Stimulated activated CD4-positive, alpha-beta T cell treated with anti-CD3 and anti-CD28 coated beads, Interleukin-2, amount 100 ng/mL, for 4 hours (primary cell): ENCODE measurements at regions not wholly inside any gene's neighbourhood (a gene's known extent, or its start where the extent isn't known, plus 50 kb on each side); places are given as distances from the start of the nearest gene placed in this dataset.
A peak's percentile ranks its signal among the peaks of the same experiment; 100 is the strongest.
"Not testable (repeated sequence)": the region's sequence is repeated elsewhere in the genome, so short reads cannot be mapped to it uniquely, and the experiment has no call there.

Source experiments
- DNase-seq: peaks from one replicate; pipeline ENCODE4 v3.0.0-alpha.2; 2020; ENCODE audit warnings: low read depth

DNA sequence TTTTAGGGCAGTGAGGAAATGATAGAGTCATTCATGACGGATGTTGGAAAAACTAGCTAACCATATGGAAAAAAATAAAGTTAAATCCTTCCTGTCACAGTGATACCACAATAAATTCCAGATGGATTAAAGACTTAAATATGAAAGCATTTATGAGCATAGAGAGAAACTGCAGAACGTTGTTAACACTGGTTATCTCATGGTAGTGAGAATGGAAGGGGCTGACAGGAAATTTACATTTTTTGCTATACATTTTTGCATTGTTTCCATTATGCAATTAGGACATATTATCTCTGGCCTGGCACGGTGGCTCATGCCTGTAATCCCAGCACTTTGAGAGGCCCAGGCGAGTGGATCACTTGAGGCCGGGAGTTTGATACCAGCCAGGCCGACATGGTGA is 130.5 kb upstream of the VOPP1 start:
- not testable (repeated sequence) for DNase-seq

DNA sequence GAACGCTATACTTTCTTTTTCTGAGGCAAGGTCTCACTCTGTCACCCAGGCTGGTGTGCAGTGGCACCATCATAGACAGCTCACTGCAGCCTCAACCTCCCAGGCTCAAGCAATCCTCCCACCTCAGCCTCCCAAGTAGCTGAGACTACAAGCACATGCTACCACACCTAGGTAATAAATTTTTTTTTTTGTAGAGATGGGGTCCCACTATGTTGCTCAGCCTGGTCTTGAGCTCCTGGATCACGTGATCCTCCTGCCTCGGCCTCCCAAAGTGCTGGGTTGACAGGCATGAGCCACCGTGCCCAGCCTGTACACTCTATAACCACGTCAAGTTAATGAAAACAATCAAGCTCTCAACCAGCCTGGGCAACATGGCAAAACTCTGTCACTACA is 127.1 kb upstream of the VOPP1 start:
- not testable (repeated sequence) for DNase-seq

DNA sequence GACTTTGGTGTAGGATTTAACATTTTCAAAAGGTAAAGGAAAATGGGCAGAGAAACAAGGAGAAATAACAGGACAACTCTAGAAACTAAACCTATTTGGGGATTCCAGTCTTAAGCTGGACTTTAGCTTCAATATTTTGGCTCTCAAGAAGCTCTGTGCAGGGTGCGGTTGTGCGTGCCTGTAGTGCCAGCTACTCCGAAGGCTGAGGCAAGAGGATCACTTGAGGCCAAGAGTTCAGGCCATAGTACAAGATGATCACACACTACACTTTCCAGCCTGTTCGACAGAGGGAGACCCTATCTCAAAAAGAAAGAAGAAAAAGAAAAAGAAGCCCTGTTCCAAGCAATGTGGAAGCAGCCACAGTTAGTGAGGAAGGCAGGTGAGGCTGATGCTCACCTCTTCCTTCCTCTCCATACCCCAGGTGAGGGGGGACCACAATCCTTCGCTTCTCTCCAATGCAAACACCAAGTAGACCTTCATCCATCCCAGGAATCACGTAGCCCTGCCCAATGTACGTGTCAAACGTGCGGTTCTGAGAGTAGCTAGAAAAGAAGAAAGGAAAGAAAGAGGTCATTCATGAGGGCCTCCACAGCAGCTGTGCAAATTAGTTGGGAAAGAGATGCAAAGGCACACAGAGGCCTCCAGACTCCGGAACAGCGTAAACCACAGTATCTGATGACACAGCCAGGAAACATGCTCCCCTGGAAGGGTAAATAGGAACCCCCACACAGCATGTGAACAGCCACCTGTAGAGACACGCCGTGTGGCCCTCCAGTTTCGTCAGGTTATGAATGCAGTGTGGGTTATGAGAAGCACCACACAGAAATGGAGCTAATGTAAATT is 126.5 kb upstream of the VOPP1 start:
- DNase-seq = not testable (repeated sequence)

DNA sequence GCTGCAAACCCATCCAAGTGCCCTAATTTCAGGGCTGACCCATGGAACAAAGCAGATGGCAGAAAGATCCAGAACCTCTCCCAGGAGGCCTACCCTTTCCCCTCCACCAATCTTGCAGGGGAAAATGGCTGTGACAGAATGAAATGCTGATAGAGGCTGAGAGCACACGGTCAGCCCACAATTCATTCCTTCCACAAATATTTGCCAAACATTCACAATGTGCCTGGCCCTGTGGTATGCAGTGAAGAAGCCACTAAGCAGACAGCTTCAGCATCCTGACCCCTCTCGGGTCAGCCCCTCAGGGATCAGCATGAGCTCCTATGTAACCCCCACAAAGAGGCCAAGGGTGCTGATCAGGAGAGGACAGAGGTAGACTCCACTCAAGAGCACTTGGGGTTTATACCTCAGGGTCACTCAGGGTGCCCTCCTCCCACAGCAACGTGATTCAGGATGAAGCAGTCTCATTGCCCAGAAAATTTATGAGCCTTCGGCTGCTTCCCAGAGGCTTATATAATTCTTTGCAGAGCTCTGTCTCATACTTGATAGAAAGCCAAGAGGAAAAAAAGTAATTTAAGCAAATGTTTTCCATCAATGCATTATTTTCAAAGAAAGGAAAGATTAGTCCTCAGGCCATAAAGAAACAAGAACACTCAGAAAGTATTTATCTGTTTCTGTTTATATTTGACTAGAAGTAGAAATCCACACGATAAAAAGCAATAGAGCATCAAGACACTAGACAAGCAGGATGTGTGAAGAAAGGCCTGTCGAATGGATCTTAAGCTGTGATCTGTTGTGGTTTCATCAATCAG is 123.8 kb upstream of the VOPP1 start:
- not testable (repeated sequence) for DNase-seq

DNA sequence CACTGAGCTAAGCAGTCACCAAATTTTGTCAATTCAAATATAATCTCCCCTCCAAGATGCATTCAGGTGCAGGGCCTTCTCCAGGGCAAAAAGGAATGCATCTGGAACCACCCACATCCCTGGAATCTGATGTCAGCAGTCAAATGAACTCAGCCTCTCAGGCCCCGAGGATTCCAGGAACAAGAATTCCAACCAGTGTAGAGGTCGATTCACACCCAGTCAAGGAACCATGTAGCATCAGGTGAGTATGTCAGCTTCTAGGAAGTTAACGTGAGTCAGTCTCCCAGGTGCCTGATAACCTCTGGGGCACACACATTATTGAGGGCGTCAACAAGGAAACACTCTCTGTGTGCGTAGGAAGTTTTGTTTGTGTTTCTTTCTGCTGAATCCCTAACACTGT is 122.2 kb upstream of the VOPP1 start:
- DNase-seq = not testable (repeated sequence)

DNA sequence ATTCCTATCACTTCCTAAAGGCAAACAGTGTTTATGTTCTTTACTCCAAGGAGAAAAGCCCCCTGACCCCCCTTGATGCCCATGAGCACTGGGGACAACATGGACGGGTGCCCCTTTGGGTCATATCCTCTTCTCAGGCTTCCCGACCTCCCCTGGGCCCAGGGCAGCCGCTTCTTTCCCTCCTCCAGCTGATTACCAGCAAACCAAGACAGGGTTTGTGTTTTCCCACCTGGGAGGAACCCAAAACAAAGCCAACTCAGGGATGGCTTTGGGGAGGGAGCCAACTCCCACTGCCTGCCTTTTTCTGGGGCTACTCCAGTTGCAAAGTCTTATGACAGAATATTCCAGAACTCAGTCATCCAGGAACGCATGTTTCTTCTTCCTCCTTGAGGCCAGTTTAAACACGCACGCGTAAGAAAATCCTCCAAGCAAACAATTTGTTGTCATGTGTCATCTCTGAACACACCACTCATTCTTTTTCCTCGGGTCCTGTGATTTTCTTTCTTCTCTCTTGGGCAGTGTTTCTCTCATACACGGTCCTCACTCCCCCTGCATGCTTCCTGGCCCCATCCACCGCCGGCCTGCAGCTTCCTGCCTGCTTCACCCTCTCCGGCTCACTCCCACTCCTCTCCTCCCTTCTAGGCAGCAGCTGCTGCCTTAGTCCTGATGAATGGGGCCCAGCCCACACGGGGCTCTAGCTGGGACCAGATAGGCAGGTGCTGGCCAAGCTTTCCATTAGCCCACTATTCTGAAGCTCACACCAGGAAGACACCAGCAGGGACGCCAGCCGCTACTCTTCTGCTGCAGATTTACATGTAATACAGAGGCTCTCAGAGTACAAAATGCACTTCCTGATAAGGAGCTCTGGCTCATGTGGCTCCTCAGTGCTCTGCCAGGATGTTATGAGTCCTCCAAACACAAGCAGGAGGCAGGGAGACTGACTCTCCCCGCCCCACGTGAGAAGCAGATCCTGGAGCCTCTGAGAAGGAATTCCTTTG is 116.7 kb upstream of the VOPP1 start:
- DNase-seq = not testable (repeated sequence)

DNA sequence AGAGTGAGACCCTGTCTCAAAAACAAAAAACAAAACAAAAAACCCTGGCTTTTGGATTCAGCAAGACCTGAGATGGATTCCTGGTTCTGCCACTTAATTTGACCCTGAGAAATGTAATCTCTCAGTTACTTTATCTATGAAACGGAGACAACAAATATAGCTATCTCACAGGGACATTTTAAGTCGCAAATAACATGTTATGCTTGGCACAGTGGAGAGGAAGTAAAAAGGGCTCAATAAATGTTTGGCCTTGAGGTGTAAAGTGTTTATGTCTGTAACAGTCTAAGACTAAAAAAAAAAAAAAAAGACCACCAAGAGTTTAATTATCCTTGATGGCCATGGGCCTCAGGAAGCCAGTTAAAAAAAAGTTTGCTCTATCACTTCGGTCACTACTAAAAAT is 116.0 kb upstream of the VOPP1 start:
- DNase-seq = not testable (repeated sequence)

DNA sequence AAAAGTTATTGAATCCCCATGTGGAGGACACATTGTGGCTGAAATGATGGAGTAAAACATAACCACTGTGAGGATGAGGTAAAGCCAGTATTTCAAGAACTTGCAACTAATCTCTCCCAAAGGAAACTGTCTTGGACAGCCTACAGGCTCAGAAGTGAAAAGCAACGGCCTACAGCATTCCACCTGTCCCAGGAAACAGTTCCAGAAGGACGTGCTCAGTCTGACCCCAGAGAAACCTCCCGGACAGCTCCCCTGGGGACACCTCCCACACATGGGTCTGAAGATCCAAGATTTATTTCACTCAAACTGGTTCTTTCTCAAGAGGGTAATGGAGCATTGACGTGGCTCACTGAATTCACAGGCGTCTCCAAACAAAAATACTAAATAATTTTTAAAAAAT is 115.0 kb upstream of the VOPP1 start:
- DNase-seq = not testable (repeated sequence)

DNA sequence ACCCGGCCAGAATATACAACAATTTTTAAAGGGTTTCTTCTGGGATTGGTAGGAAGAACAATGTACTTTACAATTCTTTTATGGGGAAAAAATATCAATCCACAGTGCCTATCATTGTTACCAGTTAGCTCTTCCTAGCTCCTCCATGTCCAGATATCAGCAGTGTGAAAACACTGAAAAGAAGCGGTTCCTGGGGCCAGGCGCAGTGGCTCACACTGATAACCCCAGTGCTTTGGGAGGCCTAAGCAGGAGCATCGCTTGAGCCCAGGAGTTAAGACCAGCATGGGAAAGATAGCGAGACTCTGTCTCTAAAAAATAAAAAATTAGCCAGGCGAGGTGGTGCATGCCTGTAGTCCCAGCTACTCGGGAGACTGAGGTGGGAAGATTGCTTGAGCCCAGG is 114.5 kb upstream of the VOPP1 start:
- not testable (repeated sequence) for DNase-seq

DNA sequence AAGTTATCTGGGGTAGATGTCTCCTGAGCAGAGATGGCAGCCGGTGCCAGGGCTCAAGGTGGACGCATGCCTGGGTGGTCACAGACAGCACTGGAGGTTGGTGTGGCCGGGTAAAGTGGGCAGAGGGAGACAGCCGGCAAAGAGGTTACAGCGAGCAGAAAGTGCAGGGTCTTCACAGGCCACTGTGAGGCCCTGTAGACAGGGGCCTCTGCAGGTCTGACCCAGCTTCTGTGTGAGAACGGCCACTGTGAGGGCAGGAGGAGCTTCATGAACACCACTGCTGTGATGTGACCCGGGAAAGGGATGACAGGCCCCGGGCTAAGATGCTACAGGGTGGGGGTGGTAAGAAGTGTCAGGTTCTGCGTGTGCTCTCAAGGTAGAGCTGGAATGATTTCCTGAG is 111.2 kb upstream of the VOPP1 start:
- DNase-seq = not testable (repeated sequence)

DNA sequence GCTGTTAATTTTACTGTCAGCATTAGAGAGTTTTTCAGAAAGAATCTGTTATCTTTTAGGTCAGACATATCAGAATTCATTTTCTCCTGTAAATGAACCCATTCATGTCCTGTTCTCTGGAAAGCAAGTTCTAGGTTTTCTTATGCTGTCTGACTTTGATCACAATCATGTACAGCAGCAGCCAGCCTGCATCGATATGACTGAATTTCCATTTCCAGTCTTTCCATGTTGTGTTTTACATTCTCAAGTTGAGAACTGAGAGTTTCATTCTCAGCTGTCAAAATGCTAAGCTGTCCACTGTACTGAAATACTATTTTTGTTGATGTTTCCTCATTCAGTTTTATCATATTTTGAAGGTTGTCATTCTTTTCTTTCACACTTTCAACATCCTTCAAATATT is 103.3 kb upstream of the VOPP1 start:
- not testable (repeated sequence) for DNase-seq

DNA sequence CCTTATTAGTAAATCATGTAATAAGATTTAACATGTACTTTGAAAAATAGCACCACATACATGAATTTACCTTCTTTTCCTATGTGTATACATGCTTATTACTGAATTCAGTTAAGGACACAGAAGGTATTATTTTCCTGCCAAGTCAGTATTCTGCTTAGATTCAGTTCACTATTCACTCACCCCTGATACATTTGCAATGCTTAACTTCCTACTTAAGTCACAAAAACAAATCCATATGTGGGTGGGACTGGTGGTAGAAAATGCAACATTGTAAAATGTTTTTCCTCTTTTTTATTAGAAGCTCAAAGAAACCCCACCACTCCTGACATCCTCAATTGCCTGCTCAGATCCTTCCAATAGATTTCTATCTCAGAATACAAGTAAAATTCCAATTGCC is 101.2 kb upstream of the VOPP1 start:
- not testable (repeated sequence) for DNase-seq

DNA sequence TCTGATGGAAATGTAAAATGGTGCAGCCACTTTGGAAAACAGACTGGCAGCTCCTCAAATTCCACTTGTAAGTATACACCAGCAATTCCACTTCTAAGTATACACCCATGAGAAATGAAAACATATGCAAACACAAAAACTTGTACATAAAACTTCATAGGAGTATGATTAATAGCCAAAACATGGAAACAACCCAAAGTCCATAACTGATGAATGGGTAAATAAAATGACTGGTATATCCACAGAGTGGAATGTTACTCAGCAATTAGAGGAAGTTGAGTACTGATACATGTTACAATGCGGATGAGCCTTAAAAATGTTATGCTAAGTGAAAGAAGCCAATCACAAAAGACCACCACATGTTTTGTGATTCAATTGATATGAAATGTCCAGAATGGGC is 99.8 kb upstream of the VOPP1 start:
- not testable (repeated sequence) for DNase-seq

DNA sequence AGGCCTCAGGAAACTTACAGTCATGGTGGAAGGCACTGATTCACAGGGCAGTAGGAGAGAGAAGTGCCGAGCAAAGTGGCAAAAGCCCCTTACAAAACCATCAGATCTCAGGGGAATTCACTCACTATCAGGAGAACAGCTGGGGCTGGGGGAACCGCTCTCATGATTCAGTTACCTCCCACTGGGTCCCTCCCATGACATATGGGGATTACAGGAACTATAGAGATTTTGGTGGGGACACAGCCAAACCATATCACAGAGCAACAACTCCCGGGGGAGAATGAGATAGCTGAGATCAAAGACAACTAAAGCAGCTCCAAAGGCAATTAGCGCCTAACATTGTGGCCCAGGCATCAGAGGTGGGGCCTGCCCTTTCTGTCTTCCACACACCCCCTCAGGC is 85.4 kb upstream of the VOPP1 start:
- no peak for DNase-seq

DNA sequence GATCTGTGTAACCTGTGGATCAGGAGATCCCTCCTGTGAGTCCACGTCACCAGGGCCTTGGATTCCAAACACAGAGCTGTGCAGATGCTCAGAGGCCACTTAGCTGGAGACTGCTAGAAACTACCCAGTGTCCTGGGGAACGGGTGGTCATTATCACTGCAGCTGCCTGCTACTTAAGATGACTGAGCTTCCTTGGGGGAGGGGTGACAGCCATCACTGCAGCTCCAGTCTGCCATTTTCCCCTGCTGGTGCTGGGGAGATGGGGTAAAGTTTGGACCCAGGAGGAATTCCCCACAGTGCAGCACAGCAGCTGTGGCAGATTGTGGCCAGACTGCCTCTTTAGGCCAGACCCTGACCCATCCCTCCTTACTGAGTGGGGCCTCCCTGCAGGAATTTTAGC is 78.8 kb upstream of the VOPP1 start:
- no peak for DNase-seq

DNA sequence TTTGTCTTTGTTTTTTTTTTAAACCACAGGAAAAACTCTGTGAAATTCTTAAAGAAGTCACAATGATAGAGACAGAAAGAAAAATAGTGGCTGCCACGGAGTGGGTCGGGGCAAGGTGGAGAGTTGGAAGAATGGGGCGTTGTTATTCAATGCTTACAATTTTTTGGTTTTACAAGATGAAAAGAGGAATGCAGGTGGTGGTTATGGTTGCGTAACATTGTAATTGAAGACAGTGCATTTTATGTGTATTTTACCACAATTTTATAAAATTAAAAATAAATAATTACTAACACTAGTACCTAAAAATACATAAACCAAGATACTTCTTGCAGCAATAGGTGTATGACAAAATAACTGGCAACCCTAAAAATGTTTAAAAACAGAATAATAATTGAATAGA is 76.9 kb upstream of the VOPP1 start:
- no peak for DNase-seq

DNA sequence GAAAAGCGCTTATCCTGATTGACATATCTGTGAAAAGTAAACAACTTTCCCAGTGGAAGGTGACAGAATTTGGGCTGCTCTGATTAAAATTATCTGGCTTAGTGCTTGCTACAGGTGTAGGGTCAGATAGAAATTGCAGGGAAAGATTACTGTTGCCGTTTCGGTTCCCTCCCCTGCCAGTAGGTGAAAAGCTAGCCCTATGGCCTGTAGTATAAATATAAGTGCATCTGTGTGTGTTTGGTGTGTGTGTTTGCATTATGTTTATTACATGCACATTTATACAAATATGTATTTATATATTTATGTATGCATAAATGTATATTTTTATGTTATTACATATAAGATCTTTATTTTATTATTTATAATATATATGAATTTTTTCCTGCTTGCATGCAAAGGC is 72.3 kb upstream of the VOPP1 start:
- DNase-seq = no peak

DNA sequence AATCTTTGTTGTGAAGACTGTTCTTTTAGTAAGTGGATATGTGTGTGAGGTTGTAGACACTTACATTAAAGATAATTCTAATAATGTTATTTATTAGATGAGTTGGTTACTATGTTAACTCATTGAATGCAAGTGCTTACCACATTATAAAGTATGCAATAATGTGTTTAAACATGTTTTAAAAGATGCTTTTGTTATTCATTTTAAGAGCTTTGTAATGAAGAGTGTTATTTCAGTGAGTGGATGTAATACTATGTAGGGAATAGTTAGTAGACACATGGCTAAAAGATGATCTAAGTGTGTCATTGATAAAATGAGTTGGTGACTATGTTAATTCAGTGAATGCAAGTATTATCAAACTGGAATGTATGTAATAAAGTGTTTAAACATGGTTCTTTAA is 70.0 kb upstream of the VOPP1 start:
- DNase-seq = no peak

DNA sequence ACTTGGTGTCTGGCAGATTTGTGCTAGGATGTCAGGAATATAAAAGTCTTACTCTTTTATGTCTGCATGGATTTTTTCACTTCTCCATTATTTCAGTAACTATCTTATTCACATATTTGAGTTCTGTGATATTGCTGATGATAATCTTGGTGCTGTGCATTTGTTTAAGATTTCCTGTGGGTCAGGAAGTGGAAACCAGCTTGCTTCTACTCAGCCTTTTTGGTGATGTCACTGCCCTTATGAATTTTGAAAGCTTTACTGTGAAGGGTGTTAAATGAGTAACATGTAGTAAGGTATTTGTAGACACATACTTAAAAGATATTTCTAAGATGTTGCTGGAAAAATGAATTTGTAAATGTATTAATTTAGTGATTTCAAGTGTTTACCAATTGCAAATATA is 69.5 kb upstream of the VOPP1 start:
- no peak for DNase-seq

DNA sequence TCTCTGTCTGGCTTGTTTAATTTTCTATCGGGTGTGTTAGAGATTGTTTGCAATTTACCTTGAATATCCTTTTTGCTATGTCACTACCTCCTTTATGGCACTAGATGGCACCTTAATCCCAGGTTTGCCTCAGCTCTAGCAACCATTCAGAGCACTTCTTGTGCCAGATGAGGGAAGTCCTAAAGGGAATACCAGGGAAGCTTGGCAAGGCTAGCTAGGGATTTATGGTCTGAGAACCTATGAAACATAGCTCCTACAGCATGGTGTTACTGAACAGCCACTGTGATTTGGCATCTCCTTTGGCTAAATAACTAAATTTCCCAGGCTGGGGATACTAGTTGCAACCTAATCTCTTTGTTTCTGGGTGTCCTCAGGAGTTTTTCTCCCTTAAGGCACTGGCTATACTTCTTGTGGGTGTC is 69.0 kb upstream of the VOPP1 start:
- DNase-seq = peak; percentile 18

DNA sequence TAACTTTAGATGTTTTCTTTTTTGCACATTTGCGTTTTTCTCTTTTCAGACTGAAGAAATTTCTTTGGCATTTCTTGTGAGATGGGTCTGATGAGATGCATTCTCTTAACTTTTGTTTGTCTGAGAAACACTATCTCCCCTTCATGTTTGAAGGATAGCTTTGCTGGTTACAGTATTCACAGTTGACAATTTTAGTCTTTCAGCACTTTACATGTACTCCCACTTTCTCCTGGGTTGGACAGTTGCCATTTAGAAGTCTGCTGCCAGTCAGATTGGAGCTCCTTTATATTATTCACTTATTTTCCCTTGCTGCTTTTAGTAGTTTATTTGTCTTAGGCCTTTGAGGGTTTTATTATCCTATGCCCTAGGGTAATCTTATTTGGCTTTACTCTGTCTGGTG is 67.3 kb upstream of the VOPP1 start:
- DNase-seq = no peak

DNA sequence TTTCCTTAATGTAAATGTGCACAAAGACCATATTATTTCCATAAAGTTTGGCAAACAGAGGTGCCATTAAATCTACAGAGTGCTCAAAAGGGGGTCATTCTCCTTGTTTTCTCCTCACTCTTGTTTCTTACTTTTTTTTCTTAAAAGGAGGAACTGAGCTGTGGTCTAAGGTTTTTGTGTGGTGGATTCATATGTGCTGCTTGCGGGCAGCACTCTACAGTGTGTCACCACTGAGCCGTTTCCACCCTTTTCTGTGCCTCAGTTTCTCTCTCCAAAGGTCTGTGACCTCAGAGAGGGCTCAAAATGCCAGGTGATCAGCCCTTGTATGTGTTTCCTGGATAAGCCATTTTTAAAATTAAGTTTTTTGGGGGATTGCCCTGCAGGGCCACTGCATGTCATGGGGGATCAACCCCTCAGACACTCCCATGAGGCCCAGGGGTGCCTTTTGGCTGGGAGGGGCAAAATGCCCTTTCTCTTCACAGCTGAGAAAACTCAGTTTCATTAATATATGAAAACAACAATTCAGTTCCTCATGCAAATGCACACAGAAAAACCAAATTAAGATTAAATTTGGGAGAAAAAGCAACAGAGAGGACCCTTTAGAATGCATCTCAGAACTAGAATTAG is 56.9 kb upstream of the VOPP1 start:
- DNase-seq = no peak
